NCI-H146 (cell line): ENCODE measurements at regions not wholly inside any gene's neighbourhood (a gene's known extent, or its start where the extent isn't known, plus 50 kb on each side); places are given as distances from the start of the nearest gene placed in this dataset.

Source experiments
- DNase-seq: peaks from one replicate; lab custom pipeline; 2025; lab: John Stamatoyannopoulos, UW

GRCh38 chr12:20196767-20197166 is 171.6 kb upstream of the PDE3A start:
- no peak for DNase-seq

- DNase-seq, result no peak
These were observed 170.9 kb upstream of the PDE3A start for GRCh38 chr12:20197411-20197810.

GRCh38 chr12:20199780-20200179 is 168.6 kb upstream of the PDE3A start:
- no peak for DNase-seq

GRCh38 chr12:20201733-20202132 is 166.6 kb upstream of the PDE3A start:
- no peak for DNase-seq

- DNase-seq, result no peak
These were observed 162.5 kb upstream of the PDE3A start for GRCh38 chr12:20205854-20206253.

DNA sequence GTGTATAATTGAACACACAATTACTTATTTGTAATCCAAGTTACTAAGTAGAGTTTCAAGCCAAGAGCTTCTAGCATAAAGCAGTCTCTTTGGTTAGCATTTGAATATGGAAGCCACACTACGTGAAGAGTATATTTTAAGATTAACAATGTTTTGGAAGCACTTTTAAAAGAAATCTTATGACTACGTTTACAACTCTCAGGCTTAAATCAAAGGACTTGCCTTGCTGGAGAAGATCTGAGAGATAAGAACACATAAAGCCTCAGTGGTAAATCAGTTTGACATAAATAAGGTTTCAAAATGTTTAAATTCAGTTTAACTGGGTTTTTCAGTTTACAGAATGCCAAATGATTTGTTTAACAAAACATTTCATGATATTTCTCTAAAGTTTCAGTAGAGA is 161.9 kb upstream of the PDE3A start:
- DNase-seq, result no peak

- no peak for DNase-seq
These were observed 157.6 kb upstream of the PDE3A start for GRCh38 chr12:20210621-20211215.

GRCh38 chr12:20211541-20211940 is 156.8 kb upstream of the PDE3A start:
- no peak for DNase-seq

- no peak for DNase-seq
These were observed 156.3 kb upstream of the PDE3A start for GRCh38 chr12:20211981-20212421.

- peak; percentile 85 for DNase-seq
These were observed 155.4 kb upstream of the PDE3A start for GRCh38 chr12:20212658-20213555.

- no peak for DNase-seq
These were observed 154.4 kb upstream of the PDE3A start for GRCh38 chr12:20213723-20214625.

GRCh38 chr12:20220339-20220738 is 148.0 kb upstream of the PDE3A start:
- DNase-seq, result peak; percentile 15

GRCh38 chr12:20232931-20233675 is 135.2 kb upstream of the PDE3A start:
- DNase-seq, result no peak

GRCh38 chr12:20234474-20234873 is 133.9 kb upstream of the PDE3A start:
- no peak for DNase-seq

- no peak for DNase-seq
These were observed 131.2 kb upstream of the PDE3A start for GRCh38 chr12:20237091-20237490.

- no peak for DNase-seq
These were observed 122.8 kb upstream of the PDE3A start for GRCh38 chr12:20245491-20245890.

GRCh38 chr12:20248646-20249045 is 119.7 kb upstream of the PDE3A start:
- DNase-seq, result no peak

DNA sequence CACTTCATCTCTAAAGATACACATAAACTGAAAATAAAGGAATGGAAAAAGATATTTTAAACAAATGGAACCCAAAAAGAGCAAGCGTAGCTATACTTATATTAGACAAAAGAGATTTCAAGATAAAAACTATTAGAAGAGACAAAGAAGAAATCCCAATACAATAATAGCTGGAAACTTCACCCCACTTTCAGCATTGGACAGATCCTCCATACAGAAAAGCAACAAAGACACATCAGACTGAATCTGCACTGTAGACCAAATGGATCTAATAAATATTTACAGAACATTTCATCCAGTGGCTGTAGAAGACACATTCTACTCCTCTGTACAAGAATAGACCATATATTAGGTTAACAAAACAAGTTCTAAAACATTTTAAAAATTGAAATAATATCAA is 117.6 kb upstream of the PDE3A start:
- no peak for DNase-seq

DNA sequence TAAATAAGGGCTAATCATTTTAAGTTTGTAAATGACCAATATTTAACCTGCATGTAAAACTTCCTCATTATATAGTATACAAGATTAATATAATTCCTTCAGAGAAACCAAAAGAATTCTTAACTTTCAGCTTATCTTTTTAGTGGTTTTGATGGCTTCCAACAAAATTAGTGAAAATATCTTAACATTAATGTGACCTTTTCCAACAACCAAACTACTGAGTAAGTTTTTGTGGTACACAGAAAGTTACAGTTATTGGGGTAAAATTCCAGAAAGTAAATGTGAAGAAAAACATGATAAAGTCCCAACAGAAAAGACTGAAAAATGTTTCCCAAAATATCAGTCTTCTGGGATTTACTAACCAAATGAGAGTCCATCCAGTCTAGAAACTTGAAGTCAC is 111.0 kb upstream of the PDE3A start:
- no peak for DNase-seq

- DNase-seq, result no peak
These were observed 108.6 kb upstream of the PDE3A start for GRCh38 chr12:20259786-20260185.

- no peak for DNase-seq
These were observed 107.5 kb upstream of the PDE3A start for GRCh38 chr12:20260851-20261250.

GRCh38 chr12:20262119-20262518 is 106.2 kb upstream of the PDE3A start:
- DNase-seq, result no peak
